ENCODE measurements at regions not wholly inside any gene's neighbourhood (a gene's known extent, or its start where the extent isn't known, plus 50 kb on each side); places are given as distances from the start of the nearest gene placed in this dataset.

DNA sequence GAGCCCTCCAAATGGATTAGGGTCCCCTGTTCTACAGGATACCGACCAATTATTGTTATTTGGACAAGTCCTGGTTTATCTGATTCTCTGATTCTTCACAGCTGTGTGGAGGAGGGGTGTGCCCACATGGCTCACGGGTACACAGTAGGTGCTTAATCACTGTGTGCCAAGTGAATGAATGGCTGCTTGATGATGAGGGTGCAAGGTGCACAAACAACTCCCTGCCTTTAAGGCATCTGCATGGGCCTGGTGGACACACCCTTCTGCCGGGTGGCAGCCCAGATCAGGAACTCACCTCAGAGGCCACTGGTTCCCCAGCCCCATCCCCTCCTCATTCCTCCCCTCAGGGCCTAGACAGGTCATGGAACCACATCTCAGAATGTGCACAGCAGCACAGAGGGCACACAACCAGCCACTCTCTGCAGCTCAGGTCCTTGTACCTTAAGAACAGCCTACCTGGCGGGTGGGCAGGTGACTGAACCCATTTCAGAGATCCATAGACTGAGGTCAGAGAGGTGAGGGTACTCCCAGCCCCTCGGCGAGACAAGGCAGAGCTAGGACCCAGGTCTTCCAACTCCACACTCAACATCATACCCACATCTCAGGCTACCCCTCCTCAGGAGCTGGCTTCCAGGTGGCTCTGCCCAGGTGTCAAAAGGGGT is 50.3 kb downstream of the SHANK2 start:
- DNase-seq, result no peak

DNA sequence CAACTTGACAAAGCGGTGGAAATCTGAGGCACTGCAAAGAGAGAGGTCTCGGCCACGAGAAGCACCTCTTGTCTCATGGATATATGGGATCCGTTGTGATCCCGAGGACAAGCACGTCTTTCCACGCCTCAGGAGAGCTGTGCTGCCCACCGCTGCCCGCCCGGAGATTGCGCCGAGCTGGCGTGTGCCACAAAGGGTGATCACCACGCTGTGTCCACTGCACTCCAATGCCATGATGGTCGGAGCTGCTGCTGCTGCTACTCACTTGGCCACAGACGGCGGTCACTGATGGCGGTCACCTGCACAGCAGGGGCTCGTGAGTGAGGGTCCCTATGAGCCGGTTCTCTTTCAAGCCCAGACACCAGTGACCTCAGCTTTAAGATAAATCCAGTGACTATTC is 51.1 kb downstream of the SHANK2 start:
- no peak for DNase-seq

DNA sequence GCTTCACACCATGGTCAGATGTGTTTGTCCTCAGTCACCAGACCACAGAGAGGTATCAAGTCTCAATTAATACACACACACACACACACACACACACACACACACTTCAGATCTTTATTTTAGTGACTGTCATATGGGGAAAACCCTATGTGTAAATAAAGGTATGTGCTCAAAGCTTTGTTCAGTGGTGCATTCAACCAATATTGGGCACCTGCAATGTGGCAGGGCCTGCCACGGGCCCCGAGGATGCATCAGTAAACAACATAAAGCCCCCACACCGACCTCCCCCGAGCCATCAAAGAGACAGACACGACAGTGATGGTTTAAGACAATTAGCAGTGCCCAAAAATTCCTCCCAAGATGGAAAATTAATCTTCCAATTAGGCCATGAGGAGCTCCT is 51.6 kb downstream of the SHANK2 start:
- DNase-seq, result no peak

DNA sequence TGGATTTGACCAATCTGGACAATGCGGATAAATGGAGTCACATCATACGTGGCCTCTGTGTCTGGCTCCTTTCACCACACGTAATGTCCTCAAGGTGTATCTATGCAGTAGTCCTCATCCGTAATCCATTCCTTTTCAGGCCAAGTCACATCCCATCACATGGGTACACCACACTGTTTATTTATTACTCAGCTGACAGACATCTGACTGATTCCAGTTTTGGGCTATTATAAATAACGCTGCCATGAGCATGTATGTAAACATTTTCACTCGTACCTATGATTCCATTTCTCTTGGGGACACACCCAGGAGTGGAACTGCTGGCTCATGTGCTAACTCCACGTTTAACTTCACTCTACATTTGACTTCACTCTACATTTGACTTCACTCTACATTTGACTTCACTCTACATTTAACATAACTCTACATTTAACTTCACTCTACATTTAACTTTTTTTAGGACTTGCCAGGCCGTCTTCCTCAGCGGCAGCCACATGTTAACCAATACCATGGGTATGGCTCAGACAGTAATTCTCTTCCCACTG is 52.1 kb downstream of the SHANK2 start:
- DNase-seq, result no peak

DNA sequence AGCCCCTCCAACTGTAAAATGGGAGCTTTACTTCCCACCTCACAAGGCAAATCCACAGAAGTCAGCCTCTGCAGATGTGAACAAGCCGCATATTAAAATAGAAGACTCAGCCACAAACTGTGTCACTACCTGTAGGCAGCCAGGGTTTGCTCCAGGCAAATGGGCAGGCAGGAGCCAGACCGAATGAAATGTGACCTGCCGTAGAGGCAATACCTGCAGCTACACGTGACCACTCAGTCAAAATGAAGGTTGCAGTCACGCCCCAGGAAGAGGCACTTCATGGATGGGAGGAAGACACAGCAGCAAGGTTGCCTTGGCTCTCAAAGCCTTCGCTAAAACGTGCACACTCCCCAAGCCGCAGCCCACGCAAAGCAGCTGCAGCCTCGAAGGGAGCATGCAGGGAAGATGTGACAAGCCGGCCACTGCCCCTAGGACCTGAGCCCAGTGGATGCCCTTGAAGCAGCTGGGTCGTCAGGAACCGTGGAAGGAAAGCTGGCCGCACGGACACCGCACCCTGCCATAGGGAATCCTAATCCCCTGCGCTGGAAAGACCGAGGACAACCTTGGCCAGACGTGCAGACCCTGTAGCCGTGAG is 53.1 kb downstream of the SHANK2 start:
- no peak for DNase-seq

DNA sequence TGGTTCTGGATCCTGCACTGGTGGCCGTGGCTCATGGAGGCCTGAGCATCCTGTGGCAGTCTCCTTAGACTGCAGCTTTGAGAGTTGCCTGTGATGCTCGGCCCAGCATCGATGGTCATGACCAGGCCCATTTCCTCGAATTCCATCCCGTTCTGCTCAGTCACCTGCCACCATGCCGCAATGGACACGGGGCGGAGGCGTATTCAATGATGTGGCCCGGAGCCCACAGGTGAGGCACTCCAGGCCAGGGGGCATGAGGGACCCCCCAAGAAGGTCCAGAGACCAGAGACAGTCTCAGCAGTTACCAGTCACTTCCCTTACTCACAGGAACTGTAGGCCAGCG is 53.6 kb downstream of the SHANK2 start:
- DNase-seq, result no peak

DNA sequence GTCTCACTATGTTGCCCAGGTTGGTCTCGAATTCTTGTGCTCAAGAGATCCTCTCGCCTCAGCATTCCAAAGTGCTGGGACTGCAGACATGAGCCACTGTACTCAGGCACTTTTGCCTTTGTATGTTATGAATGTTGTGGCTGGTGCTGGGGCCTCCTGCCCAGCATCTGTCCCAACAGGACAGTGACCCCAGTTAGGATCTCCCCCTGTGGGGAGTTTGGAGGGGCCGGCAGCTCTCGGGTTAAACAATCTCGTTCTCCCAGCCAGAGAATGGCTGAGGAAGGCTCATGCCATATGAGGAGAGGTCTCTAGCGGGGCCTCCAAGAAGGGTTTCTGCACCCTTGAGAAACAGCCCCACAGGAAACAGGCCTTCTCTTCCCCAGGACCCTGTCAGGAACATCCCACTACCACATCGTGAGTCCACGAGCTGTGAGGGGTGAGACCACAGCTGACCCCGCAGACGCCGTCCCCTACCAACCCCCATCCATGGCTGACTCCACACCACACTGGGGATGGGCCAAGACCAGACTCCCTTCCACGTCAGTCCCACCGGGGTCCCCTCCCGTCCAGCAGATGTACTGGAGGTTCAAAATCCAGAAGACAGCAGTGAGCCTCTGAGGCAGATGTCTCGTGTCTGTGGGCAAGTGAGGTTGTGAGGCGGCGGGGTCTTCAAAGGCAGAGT is 54.1 kb downstream of the SHANK2 start:
- no peak for DNase-seq

DNA sequence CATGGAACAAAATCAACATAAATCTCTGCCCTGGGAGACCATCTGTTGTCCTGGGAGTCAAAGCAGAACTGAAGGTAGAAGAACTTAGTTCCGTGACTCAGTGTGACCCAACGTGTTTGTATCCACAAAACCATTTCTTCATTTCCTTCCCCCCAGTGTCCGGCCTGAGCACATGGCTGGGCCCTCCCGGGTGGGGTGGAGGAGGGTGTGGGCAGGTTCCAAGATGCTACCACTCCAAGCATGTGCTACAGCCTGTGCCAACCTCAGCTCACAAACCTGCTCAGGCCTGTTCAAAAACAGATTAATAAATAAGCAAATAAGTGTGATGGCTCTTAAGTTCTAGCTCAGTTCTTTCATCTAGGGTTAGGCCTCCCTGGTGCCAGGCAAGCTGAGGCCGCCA is 55.3 kb downstream of the SHANK2 start:
- DNase-seq, result no peak

DNA sequence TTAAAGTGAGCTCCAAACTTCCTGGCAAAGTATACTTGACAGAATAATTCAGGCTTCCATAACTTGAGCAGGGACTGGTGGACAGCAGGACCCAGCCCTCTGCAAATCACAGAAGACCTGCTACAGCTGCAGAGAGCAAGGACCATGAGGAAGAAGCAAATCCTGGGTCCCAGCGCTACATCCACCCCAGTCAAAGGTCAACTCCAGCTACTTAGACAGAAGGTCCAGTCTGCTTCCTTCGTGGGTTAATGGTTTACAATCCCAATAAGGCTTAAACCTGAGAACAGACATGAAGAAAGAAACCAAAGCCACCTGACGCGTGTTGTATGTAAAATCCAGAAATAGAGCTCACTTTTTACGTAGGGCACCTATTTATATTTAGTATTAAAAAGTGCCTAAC is 57.7 kb downstream of the SHANK2 start:
- no peak for DNase-seq

DNA sequence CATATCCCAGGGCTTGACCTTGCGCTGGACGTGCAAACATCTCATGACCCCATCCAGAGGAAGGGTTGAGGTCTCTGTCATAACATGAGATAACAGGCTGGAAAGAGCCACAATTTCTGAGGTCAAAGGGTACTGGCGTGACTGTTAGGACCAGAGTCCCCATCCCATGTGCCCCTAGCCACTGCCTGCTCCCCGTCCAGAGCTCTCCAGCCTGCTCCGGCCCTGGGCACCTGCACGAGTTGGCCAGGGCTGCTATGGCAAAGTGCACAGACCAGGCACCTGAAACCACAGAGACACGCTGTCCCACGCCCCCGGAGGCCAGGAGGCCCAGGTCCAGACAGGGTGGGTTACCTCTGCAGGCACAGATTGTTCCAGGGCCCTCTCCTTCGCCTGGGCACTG is 58.9 kb downstream of the SHANK2 start:
- no peak for DNase-seq

DNA sequence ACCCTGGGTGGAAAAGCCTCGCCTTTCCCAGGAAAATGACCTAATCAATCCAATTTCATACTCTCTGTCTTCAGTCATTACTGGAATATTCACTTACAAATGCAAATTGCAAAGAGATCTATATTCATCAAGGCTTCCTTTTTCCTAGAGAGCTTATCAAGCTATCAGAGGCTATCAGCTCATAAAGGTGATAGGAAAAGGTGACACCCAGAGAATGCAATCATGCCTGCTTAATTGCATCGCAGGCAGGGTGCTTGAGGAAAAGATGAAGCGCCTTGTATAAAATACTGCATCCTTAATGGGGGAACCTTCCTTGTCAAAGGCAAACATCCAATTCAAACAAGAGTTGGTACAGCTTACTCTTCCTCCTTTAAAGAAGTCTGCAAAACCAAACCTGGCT is 59.7 kb downstream of the SHANK2 start:
- no peak for DNase-seq

DNA sequence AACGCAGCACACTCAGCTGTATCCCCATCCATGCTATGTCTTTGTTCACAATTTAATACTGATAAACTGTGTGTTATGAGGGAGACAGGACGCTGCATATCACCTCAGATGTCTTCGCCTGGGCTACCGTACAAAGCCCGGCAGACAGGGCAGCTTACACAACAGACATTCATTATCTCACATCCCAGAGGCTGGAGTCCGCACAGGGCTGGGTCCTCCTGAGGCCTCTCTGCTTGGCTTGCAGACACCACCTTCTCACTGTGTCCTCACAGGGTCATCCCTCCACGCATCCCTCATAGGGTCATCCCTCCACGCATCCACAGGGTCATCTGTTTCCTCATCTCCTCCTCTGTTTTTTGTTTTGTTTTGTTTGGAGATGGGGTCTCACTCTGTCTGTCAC is 61.2 kb downstream of the SHANK2 start:
- no peak for DNase-seq

DNA sequence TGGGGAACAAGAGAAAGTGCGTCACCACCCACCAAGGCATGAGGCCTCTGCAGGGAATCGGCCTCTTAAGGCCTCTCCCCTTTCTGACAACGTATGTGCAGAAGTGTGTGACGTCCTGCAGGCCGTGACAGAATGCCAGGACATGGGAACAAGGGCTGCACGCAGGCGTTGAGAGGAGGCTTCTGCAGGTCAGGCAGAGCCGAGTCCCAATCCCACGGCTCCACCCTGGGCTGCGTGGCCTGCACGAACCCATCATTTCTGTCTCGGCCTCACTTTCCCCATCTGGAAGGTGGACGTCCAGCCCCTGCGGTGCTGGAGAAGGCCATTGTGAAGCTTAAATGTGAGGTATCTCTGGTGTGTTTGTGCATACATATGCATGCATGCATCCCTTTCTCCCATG is 61.8 kb downstream of the SHANK2 start:
- DNase-seq, result no peak

DNA sequence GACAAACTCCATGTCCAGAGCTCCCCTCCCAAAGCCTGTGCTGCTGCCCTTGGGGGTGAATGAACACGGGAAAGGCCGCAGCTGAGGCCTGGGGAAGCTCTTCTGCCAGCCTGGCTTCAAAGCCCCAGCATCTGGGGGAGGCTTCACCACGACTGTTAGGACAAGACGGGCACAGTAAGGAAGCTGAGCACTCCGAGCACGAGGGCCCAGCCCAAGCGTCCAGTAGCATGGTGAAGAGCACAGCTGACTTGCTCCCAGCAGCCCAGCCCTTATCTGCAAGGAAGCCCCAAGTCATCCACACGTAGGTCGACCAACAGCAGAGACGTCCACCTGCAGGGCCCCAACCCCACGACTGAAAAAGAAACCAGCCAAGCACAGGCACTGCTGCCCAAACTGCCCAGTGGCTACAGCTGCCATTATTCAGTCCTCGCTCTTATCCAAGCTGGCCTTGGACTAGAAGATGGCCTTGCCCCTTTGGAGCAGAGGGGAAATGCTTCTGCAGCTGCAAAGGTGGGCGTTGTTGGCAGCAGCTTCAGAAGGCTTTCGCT is 62.5 kb downstream of the SHANK2 start:
- DNase-seq, result no peak

DNA sequence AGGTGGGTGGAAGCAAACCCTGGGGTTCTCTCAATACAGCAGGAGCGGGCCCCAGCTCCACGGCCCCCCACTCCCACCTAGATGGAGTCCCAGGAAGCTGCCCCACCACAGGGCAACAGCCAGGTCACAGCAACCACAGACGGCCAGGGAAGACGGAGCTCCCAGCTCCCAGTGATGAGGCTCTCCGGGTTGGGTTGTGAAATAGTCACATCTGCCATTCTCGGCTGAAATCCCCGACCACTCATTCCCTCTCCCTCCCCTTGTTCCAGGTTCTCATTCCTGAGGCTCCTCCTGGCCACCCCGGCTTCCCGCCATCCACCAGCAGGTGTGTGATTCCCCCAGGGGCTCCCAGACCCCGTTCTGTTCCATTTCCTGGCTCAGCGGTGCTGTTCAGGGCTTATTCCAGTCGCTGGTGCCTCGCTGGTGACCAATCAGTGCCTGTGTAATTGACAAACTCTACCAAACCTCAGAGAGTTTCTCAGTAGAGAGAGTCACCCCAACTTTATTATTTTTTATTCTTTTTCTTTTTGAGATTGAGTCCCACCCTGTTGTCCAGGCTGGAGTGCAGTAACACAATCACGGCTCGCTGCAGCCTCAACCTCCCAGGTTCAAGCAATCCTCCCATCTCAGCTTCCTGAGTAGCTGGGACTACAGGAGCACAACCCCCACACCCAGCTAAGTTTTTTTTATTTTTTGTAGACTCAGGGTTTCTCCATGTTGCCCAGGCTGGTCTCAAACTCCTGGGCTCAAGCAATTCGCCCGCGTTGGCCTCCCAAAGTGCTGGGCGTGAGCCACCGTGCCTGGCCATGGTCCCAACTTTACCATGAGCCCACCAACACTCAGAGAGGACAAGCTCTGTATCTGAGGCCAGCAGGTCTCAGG is 63.2 kb downstream of the SHANK2 start:
- no peak for DNase-seq

DNA sequence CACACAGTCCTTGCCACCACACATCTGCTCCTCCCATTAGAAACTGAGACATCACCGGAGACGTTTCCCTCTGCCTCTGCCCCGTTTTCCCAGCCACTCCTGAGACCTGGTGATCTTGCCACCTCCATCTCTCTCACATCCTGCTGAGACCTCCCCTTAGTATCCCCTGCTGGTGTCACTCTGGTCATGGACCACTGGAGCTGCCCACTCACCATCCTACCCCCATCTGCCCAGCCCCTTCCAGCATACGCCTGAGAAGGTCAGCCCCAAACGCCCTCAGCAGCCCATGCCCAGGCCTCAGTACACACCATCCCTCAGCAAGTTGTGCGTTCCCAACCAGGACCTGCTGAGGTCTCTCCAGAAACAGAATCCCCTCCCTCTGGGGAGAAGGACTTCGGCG is 64.3 kb downstream of the SHANK2 start:
- no peak for DNase-seq

DNA sequence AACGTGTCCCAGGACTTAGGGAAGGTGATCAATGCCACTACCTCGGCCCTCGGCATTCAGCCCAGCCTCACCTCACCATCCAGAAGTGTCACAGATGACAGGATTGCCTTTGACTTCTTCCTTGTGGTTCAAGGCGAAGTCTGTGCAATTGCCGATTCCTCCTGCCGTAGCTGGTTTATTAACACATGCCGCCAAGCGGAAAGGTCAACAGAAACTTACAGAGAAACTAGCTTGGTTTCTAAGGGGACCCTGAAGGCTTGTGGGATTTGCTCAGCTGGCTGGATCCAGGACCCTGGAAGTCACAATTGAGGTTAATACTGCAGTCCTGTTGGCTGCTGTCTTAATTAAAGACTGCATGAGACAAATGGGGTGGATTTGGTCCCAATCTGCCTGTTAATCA is 65.6 kb downstream of the SHANK2 start:
- no peak for DNase-seq

DNA sequence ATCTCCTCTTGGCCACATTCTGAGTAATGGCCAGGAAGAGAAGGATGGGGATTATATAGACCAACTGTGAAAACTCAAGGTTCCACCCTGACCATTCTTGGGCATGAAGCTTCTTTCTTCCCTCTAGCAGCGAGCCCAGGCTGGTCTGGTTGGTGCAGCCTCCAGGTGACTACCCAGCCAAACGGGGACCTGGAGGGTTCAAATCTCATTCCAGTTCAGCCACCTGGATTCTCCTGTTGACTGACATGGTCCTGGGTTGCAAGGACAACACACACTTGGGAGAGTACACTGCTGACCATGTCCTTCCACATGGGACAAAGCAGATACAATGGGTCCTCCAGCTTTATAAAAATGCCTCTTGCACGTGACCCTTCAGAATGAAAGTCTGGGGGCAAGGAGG is 67.0 kb downstream of the SHANK2 start:
- no peak for DNase-seq

DNA sequence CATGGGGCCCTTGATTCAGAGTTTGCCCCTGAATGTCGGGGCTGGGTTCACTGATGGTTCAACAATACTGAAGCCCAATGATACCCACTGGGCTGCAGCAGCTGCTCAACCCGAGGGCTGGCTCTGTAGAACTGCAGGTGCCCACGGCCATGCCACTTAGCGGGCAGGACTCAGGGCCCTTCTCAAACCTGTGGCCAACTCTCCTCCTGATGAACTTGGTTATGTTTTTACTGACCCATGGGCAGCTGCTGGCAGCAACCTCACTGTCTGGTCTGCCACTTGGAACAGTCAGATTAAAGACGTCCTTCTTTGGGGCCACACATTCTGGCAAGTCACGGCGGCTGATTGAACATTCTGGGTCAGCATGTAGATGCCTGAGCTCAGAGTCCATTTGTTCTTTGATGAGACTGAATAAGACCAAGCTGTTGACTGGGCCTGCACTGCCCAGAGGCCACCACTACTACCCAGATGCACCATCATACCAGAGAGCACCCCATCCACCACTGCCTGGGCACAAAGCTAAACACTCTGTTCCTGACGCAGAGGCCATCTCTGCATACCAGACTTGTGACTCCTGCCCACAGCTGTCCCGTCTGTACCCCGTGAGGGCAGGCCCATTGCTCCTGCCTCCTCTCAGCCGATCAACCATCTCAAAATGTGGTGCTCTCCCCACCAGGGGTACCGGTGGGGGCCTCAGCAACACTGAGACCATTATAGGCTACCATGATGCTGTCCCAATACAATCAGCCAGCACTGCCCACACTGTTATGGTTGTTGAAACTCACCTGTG is 67.8 kb downstream of the SHANK2 start:
- no peak for DNase-seq

DNA sequence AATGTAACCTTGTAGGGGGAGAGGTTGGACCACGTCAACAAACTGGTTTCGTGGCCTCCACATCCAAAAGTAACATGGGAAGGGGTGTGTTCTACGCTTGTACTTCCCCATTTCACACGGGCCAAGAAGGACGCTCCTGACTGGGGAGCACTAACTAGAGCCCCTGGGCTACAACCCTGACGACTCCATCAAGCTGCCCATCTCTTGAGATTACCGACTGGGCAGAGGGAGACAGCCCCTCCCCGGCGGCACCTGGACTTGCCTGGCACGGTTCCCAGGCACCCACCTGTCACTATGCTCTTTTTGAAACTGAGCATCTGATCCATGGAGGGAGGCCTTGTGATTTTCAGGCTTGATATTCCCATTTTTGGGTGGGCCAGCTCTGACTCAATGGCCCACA is 68.5 kb downstream of the SHANK2 start:
- DNase-seq, result peak; percentile 71

DNA sequence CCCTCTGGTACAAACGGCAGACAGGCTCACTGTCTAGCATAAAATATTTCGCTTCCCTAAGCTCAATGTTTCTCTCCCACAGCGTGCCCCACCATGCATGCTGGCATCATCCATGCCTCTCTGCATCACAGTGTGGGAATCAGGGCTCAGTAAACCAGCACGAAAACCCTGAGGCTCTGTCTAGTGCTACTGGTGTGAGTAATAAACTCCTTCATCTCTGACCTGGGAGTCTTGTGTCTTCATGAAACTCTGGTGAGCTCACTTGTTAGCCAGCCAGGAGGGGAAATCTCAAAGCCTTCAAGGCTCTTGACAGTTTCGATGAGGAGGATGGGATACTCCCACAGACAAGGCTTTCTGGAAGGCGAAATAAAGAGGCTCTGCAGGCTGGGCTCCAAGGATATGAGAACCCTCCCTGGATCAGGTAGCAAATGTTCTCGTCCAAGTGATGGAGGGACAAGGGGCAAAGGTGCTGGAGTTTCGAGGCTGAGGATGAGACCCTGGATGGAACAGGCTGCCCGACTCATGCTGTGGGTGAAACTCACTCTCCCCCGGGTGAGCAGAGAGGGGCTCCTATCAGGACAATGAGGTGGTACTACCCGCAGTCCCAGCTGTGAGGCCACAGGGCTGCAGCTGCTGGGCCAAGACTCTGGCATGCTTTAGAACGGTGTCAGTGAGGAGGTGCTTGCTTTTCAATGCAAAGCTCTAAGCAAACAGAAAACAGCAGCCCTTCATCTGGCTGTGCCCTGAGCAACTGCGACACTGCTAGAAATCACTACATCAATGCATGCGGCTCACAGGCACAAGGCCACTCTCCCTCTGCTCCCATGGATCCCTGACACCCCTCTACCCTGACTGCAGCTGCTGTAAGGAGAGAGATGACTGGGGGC is 69.3 kb downstream of the SHANK2 start:
- peak; percentile 45 for DNase-seq

Measured in NCI-H69 (cell line).